RCC 7860 (cell line): ENCODE measurements at regions not wholly inside any gene's neighbourhood (a gene's known extent, or its start where the extent isn't known, plus 50 kb on each side); places are given as distances from the start of the nearest gene placed in this dataset.
A peak's percentile ranks its signal among the peaks of the same experiment; 100 is the strongest.

Source experiments
- DNase-seq: peaks from one replicate; pipeline ENCODE4 v3.0.0-alpha.2; 2015; ENCODE audit warnings: low spot score
- FAIRE-seq: peaks from 2 replicates; lab custom pipeline; 2012; peaks lifted over from hg19 to GRCh38; lab: Jason Lieb, UNC

DNA sequence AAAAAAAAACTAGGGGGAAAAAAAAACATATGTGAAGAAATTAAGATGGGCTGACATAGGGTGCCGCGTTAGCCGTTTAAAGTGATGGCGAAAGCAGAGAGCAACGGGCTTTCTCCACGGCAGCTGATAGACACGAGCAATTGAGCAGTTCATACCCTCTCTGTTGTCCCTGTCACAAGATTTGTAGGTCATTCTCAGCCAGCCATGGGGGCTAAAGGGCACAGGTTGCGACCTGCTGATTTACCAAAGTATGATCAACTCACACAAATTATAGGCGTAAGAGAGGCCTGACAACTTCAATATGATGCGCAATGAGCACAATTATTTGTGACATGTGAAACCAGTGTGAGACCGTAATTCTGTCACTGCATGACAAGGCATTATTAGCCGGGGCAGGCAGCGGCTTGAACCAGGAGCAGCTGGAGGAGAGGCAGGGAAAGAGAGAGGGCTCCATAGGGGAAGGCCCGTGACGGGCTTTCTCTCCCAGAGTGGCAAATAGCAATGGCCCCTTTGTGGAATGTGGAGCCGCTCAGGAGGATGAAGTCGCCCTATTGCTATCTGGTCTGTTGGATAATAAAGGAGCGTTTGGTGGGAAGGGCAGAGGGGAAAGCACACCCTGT, 195.1 kb upstream of the HABP2 start:
- no peak for FAIRE-seq
- no peak for DNase-seq

- FAIRE-seq: no peak
- DNase-seq: no peak
These were observed 193.2 kb upstream of the HABP2 start for GRCh38 chr10:113359655-113360054.

DNA sequence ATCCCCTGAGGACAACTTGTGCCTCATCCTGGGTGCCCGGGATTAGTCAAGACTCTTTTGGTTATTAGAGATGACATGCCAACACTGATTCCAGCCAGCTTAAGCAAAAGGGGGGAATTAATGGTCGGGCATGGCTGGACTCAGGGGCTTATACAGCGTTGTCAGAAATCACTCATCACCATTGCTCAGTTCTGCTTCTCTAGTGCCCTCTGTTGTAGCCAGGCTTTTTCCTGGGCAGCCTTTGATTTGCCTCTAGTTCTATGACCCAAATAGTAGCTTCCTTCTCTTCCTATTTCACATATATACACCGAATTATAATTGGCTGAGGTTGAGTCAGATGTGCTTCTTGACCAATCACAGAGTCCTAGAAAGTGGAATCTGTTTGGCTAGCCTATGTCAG, 192.0 kb upstream of the HABP2 start:
- DNase-seq (no peak), FAIRE-seq (no peak)

DNA sequence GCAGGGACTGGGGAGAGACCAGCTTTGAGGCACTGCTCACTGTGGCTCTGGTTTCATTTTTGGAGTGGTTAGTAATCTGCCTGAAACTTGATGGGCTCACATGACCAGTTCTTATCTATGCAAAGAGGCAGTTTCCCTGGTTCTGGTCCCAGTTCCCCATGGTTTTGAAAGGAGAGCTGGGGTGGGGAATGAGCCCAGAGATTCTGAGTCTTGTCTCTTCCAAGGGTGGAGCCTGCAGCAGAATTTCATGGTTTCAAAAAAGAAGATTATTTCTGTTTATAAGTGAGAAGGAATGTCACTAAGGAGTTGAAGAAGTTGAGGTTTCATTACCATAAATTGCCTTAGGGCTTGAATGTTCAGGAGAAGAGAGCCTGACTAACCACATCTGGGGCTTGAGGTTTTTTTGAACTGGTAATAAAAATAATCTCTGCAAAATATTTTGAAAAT, 190.2 kb upstream of the HABP2 start:
- DNase-seq (no peak), FAIRE-seq (no peak)

GRCh38 chr10:113364227-113364626, 188.6 kb upstream of the HABP2 start:
- FAIRE-seq (no peak), DNase-seq (no peak)

DNA sequence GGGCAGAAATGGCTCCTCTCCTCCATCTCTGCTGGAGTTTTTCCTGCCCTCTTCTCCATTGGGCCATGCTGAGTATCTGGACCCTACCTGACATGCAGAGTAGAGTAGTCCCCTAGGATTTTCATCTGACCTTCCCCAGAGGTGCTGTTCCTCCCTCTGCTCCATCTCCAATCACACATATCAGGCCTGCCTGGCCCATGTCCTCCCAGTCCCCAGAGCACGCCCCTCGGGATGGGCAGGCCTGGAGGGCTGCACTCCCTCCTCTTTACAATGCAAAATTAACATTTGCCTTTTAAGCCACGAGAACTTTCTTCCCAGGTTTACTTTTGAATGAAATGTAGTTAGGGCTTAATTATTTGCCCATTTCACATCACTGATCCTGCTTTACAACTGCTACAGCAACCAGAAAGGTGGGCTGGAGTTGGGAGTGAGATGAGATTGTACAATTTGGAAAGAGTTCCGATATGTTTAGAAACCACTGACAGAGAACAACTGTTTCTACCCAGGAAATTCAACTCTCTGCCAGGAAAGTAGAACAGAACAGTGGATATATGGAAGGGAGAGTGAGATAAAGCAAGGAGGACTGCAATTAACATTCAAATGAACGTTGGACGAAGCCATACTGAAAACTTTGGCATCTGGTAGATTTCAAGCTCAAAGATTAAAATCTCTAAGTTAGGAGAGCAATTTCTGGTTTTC, 184.0 kb upstream of the HABP2 start:
- DNase-seq (no peak), FAIRE-seq (no peak)

GRCh38 chr10:113369365-113369694, 183.5 kb upstream of the HABP2 start:
- FAIRE-seq (no peak), DNase-seq (no peak)

- DNase-seq (no peak), FAIRE-seq (no peak)
These were observed 176.4 kb upstream of the HABP2 start for GRCh38 chr10:113376428-113376827.

DNA sequence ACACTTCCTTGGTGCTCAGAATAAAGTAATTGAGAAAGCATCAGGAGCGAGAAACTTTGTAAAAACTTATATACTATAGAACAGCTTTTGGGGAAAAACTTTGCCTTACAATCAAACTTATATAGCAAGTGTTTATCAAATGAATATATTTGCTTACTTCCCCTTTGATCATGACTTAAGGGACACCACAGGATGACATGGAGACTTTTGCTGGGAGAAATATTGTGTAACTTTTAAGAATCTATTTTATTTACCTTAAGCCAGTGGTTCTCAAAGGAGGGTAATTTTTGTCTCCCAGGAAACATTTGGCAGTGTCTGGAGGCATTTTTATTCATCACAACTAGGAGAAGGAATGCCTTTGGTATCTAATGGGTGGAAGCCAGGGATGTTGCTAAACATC, 173.8 kb upstream of the HABP2 start:
- DNase-seq (no peak), FAIRE-seq (no peak)

- DNase-seq: no peak
- FAIRE-seq: no peak
These were observed 171.4 kb upstream of the HABP2 start for GRCh38 chr10:113381416-113381815.

- DNase-seq (peak; percentile 8), FAIRE-seq (no peak)
These were observed 170.8 kb upstream of the HABP2 start for GRCh38 chr10:113381981-113382509.

GRCh38 chr10:113382691-113383090, 170.2 kb upstream of the HABP2 start:
- FAIRE-seq (no peak), DNase-seq (no peak)

- DNase-seq (no peak), FAIRE-seq (no peak)
These were observed 168.7 kb upstream of the HABP2 start for GRCh38 chr10:113384181-113384580.

DNA sequence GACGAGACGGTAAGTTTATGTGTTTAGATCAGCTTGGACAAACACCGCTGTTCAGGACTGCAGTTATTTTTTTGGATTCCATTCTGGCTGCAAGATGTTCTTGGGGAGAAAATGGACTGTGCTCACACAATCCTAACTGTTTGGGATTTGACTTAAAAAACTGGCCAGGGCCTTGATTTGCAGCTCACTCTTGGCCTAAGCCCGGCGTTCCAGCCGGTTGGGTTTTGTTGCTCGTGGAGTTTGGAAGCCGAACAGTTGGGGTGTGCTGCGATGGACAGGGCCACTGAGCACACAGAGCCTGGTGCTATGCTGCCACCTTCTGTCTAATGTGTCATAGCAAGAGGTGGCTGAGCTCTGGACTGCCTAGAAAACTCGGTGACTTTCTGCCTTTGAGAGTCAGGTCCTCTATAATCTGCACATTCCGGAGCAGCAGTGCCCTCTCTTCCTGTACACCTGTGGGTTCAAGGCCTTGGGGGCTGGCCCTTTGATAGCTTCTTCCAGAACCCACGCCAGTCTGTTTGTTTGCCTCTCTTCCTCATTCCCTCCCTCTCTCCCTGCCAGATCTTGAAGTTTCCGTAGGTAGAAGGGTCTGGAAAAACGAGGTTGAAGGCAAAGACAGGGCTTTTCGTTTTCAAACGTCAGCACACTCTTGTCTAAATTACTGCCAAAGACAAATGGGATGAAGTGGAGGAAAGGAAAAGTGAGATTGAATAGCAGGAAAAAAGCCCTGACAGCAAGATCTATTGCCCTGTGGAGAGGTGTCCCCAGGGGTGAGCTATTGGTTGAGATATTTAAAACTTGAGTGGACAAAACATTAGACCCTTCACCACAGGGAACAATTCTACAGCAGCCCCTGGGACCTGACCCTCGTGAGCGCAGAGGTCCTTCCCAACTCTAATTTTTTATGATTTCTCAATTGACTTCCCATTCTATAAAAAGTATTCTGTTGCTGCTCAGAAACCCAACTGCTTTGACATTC, 167.5 kb upstream of the HABP2 start:
- DNase-seq (peak; percentile 72), FAIRE-seq (peak; percentile 53)

DNA sequence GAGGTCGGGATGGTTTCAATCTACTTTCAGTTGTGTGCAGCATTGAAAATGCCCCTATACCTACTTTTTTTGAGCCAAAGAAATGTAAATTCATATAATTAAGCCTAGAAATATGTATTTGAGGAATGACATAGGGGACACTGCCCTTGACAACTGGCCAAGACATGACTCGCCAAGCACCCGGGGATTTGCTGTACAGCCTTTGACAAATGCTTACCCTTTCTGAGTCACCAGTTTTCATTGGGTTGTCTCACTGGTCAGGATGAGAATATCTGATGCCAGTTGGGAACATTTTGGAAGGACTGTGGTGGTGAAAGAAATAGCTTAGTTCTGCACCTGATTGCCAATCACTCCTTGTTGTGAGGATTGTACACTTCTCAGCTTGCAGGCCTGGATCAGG, 166.8 kb upstream of the HABP2 start:
- no peak for DNase-seq

GRCh38 chr10:113389969-113390368, 162.9 kb upstream of the HABP2 start:
- FAIRE-seq (no peak), DNase-seq (no peak)

More for the DNA sequence above, 166.8 kb upstream of the HABP2 start:
- FAIRE-seq: no peak

DNA sequence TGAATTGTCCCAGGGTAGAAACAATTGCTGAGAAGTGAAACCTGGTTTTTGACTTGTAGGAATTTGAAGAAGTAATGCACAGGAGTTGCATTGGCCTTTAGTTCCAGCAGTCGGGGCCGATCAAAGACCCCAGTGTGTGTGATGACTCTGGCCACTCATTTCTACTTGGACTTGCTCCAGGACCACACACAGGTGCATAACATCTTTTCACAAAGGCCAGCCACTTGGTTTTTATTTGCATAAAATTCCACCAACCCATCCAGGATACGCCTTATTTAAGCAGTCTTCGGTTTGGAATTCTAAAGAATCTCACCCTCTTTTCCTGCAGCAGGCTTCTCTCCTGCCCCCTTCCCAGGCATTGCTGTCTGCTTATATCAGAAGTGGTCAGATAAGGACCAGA, 162.0 kb upstream of the HABP2 start:
- DNase-seq (no peak), FAIRE-seq (no peak)

DNA sequence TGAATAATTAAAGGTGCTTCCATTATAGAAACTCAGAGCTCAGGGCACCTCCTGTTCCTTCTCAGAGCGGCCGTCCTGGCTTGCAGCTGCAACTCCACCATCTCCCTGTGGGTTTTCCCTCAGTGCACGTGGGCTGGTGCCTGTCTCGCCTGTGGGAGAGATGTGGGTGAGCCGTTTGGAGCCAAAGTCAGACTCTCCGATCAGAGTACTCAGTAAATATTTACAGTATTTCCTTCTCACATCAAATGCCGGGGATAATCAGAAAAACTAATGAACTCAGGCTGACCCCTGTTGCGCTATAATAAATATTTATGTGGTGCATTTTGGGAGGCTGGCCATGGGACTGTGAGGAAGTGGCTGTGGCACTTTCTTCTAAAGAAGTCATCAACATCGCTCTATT, 155.8 kb upstream of the HABP2 start:
- DNase-seq (no peak), FAIRE-seq (no peak)

- DNase-seq (no peak), FAIRE-seq (no peak)
These were observed 153.8 kb upstream of the HABP2 start for GRCh38 chr10:113399065-113399464.

DNA sequence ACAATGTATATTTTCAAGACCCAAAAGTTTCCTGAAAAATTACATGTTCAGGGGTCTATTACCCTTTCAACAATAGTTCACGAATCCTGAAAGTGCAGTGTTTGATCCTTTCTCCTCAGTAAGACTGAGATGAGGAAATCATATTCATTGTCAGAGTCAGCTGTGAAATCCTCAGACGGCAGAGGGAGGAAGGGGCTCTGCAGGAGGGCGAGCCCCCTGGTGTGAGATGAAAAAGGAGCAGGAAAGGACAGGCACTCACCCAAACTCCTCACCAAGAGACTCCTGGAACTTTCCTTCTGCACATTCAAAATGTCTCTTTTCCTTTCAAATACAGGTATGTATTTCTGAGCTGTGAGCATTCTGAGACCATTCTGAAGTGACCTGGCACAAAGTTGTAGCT, 150.3 kb upstream of the HABP2 start:
- DNase-seq (no peak), FAIRE-seq (no peak)

GRCh38 chr10:113407218-113407617, 145.6 kb upstream of the HABP2 start:
- no peak for FAIRE-seq
- no peak for DNase-seq
